Right lobe of liver (tissue), 4 donors: ENCODE measurements at regions not wholly inside any gene's neighbourhood (a gene's known extent, or its start where the extent isn't known, plus 50 kb on each side); places are given as distances from the start of the nearest gene placed in this dataset.

Experiments used
- CTCF ChIP-seq, 4 donors: fragments of 200-600 bp in 3 of 4; fragments of 450-650 bp in 1 of 4; IDR thresholded peaks; one replicate each; pipeline versions ENCODE4 v1.5.1 to v1.8.0; 2016 to 2022; ENCODE audit warnings: antibody characterized with exemption in 4 of 4, mild to moderate bottlenecking in 2 of 4
- POLR2A ChIP-seq: fragments of 450-650 bp; IDR thresholded peaks from one replicate; pipeline ENCODE4 v1.6.1; 2017; ENCODE audit warnings: antibody characterized with exemption, mild to moderate bottlenecking
- donor health status: DM: no; HTN: no; CAD: no.
- donor health status: DM: no; HTN: no; CAD: no.
- donor health status: DM: no; HTN: yes; CAD: no.

- TF ChIP-seq CTCF (IDR thresholded peaks at IDR 0.05): no peak
- no peak for TF ChIP-seq POLR2A
These were observed 53.0 kb upstream of the SORCS2 start for GRCh38 chr4:7139167-7139982.
